GM19238 (cell line): ENCODE measurements at regions not wholly inside any gene's neighbourhood (a gene's known extent, or its start where the extent isn't known, plus 50 kb on each side); places are given as distances from the start of the nearest gene placed in this dataset.
"Not testable (repeated sequence)": the region's sequence is repeated elsewhere in the genome, so short reads cannot be mapped to it uniquely, and the experiment has no call there.

Source experiments
- DNase-seq: peaks from one replicate; pipeline ENCODE4 v3.0.0; 2011; ENCODE audit warnings: low spot score; ENCODE audit not compliant: insufficient read length

GRCh38 chr12:73465106-73465505 is 1072.5 kb upstream of the ATXN7L3B start:
- no peak for DNase-seq

- no peak for DNase-seq
Observed at GRCh38 chr12:73486256-73486655, 1051.4 kb upstream of the ATXN7L3B start.

- no peak for DNase-seq
Observed at GRCh38 chr12:73506611-73507010, 1031.0 kb upstream of the ATXN7L3B start.

- no peak for DNase-seq
Observed at GRCh38 chr12:73514672-73515071, 1023.0 kb upstream of the ATXN7L3B start.

- DNase-seq = no peak
Observed at GRCh38 chr12:73517859-73518258, 1019.8 kb upstream of the ATXN7L3B start.

GRCh38 chr12:73529231-73529630 is 1008.4 kb upstream of the ATXN7L3B start:
- no peak for DNase-seq

- DNase-seq = no peak
Observed at GRCh38 chr12:73529954-73530353, 1007.7 kb upstream of the ATXN7L3B start.

GRCh38 chr12:73531752-73532151 is 1005.9 kb upstream of the ATXN7L3B start:
- DNase-seq = no peak

- DNase-seq = no peak
Observed at GRCh38 chr12:73547421-73547820, 990.2 kb upstream of the ATXN7L3B start.

- no peak for DNase-seq
Observed at GRCh38 chr12:73585136-73585535, 952.5 kb upstream of the ATXN7L3B start.

GRCh38 chr12:73589220-73589619 is 948.4 kb upstream of the ATXN7L3B start:
- no peak for DNase-seq

- DNase-seq = no peak
Observed at GRCh38 chr12:73598626-73599025, 939.0 kb upstream of the ATXN7L3B start.

GRCh38 chr12:73599268-73599667 is 938.4 kb upstream of the ATXN7L3B start:
- no peak for DNase-seq

- DNase-seq = not testable (repeated sequence)
Observed at GRCh38 chr12:73605925-73606324, 931.7 kb upstream of the ATXN7L3B start.

- no peak for DNase-seq
Observed at GRCh38 chr12:73612551-73612950, 925.1 kb upstream of the ATXN7L3B start.

GRCh38 chr12:73623421-73623820 is 914.2 kb upstream of the ATXN7L3B start:
- no peak for DNase-seq

- DNase-seq = no peak
Observed at GRCh38 chr12:73625226-73625625, 912.4 kb upstream of the ATXN7L3B start.

GRCh38 chr12:73629171-73629570 is 908.5 kb upstream of the ATXN7L3B start:
- DNase-seq = no peak

- DNase-seq = no peak
Observed at GRCh38 chr12:73629893-73630831, 907.5 kb upstream of the ATXN7L3B start.

- DNase-seq = no peak
Observed at GRCh38 chr12:73632191-73632590, 905.4 kb upstream of the ATXN7L3B start.

GRCh38 chr12:73632661-73633060 is 905.0 kb upstream of the ATXN7L3B start:
- DNase-seq = no peak

- DNase-seq = not testable (repeated sequence)
Observed at GRCh38 chr12:73639397-73639796, 898.2 kb upstream of the ATXN7L3B start.

GRCh38 chr12:73656375-73656774 is 881.3 kb upstream of the ATXN7L3B start:
- no peak for DNase-seq
